ENCODE measurements at regions not wholly inside any gene's neighbourhood (a gene's known extent, or its start where the extent isn't known, plus 50 kb on each side); places are given as distances from the start of the nearest gene placed in this dataset.

DNA sequence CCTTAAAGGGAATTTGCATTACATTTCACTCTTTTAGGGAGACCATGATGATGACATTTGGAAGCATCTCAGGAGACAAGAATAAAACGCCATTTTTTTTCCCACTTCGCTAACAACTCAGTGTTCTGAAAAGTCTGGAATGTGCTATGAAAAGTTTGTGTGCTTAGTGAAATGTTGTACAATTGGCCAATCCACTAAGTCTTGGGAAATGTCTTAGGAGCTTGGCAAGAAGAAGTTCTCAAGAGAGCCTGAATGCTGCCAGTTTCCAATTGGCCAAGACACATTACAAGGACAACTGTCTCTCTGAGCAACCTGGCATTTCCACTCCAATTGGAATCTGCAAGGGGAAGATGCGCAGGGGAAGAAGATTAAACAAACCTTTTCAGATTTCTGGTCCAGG lies 401.8 kb downstream of the RWDD3 start:
- 10 to 13% methylated on average over 3 of the region's 3 CpGs for WGBS, 2 experiments (ENCODE audit: low coverage in 1 of 2, low lambda C conversion rate in 2 of 2, missing lambda C conversion rate in 2 of 2)
- TF ChIP-seq EZH2phosphoT487 (IDR thresholded peaks at IDR 0.05; ENCODE audit: insufficient read depth, low read depth) (no peak), EZH2 (IDR thresholded peaks at IDR 0.05; ENCODE audit: insufficient read depth, poor library complexity, severe bottlenecking) (no peak)
- H4K20me1 ChIP-seq (ENCODE audit: insufficient read depth): no peaks in the 10 kb centered on the region
- DNase-seq: no peak
- no peak overlapping the region for H3K4me2 ChIP-seq (ENCODE audit: unreplicated experiment)
- no peaks in the 10 kb centered on the region for H3K36me3 ChIP-seq (ENCODE audit: low read depth)
- no peak overlapping the region for H3K9ac ChIP-seq
- H3F3A ChIP-seq (ENCODE audit: insufficient read depth): no peaks in the 10 kb centered on the region
- no peaks in the 10 kb centered on the region for H3K27me3 ChIP-seq (replicated peaks; ENCODE audit: insufficient read depth)
- no peaks in the 10 kb centered on the region for H3K9me3 ChIP-seq (ENCODE audit: low read depth)
- no peak overlapping the region for H2AFZ ChIP-seq
- H3K4me3 ChIP-seq: no peak overlapping the region
- in situ Hi-C loops (cut with MboI): no loop called here
- H3K79me2 ChIP-seq (ENCODE audit: insufficient read depth): no peaks in the 10 kb centered on the region
- H3K4me1 ChIP-seq (ENCODE audit: insufficient read depth): no peaks in the 10 kb centered on the region
- no peak overlapping the region for H3K27ac ChIP-seq
- no peaks in the 10 kb centered on the region for H3K9me2 ChIP-seq (ENCODE audit: insufficient read depth)

- no peak for DNase-seq
- H3K4me1 ChIP-seq (ENCODE audit: insufficient read depth): no peaks in the 10 kb centered on the region
- no peaks in the 10 kb centered on the region for H3F3A ChIP-seq (ENCODE audit: insufficient read depth)
- no peak overlapping the region for H3K9ac ChIP-seq
- no peak overlapping the region for H3K27ac ChIP-seq
- H2AFZ ChIP-seq: no peak overlapping the region
- no peaks in the 10 kb centered on the region for H3K9me2 ChIP-seq (ENCODE audit: insufficient read depth)
- in situ Hi-C loops (cut with MboI): no loop called here
- H3K27me3 ChIP-seq (replicated peaks; ENCODE audit: insufficient read depth): no peaks in the 10 kb centered on the region
- no peaks in the 10 kb centered on the region for H3K79me2 ChIP-seq (ENCODE audit: insufficient read depth)
- no peaks in the 10 kb centered on the region for H3K36me3 ChIP-seq (ENCODE audit: low read depth)
- no peak overlapping the region for H3K4me2 ChIP-seq (ENCODE audit: unreplicated experiment)
- H3K9me3 ChIP-seq (ENCODE audit: low read depth): no peaks in the 10 kb centered on the region
- H4K20me1 ChIP-seq (ENCODE audit: insufficient read depth): no peaks in the 10 kb centered on the region
- 6 to 14% methylated on average over 1 of the region's 1 CpG for WGBS, 2 experiments (ENCODE audit: low coverage in 1 of 2, low lambda C conversion rate in 2 of 2, missing lambda C conversion rate in 2 of 2)
- TF ChIP-seq EZH2 (IDR thresholded peaks at IDR 0.05; ENCODE audit: insufficient read depth, poor library complexity, severe bottlenecking): no peak
- no peak for TF ChIP-seq EZH2phosphoT487 (IDR thresholded peaks at IDR 0.05; ENCODE audit: insufficient read depth, low read depth)
- no peak overlapping the region for H3K4me3 ChIP-seq
These were observed 402.9 kb downstream of the RWDD3 start for GRCh38 chr1:95636897-95637296.

DNA sequence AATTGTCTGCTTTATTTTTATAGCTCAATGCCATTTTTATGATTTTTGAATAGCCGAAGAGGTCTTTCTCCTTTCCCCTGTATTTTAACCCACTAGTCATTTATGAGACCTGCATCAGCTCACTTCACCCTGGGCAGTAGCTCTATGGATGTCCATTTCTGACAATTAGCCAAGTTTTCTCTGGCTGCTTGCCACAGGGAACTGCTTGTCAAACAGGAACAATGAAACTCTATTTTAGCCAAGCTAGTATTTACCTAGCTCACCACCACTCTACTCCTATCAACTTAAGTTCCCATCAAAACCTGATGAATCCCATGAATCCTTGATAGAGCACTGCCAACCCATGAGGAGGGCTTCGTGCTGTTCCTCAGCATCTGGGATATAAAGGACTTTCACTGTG lies 406.7 kb downstream of the RWDD3 start:
- H3K27me3 ChIP-seq (replicated peaks; ENCODE audit: insufficient read depth): no peaks in the 10 kb centered on the region
- H2AFZ ChIP-seq: no peak overlapping the region
- no peak for DNase-seq
- no peaks in the 10 kb centered on the region for H4K20me1 ChIP-seq (ENCODE audit: insufficient read depth)
- no peaks in the 10 kb centered on the region for H3F3A ChIP-seq (ENCODE audit: insufficient read depth)
- no peak for TF ChIP-seq EZH2 (IDR thresholded peaks at IDR 0.05; ENCODE audit: insufficient read depth, poor library complexity, severe bottlenecking)
- no peak overlapping the region for H3K4me3 ChIP-seq
- H3K9ac ChIP-seq: no peak overlapping the region
- H3K36me3 ChIP-seq (ENCODE audit: low read depth): no peaks in the 10 kb centered on the region
- no peak overlapping the region for H3K4me2 ChIP-seq (ENCODE audit: unreplicated experiment)
- WGBS, 2 experiments (ENCODE audit: low coverage in 1 of 2, low lambda C conversion rate in 2 of 2, missing lambda C conversion rate in 2 of 2): 4 to 5% methylated on average over 2 of the region's 2 CpGs
- H3K9me2 ChIP-seq (ENCODE audit: insufficient read depth): no peaks in the 10 kb centered on the region
- no peaks in the 10 kb centered on the region for H3K4me1 ChIP-seq (ENCODE audit: insufficient read depth)
- in situ Hi-C loops (cut with MboI): no loop called here
- no peaks in the 10 kb centered on the region for H3K79me2 ChIP-seq (ENCODE audit: insufficient read depth)
- no peak overlapping the region for H3K27ac ChIP-seq
- H3K9me3 ChIP-seq (ENCODE audit: low read depth): no peaks in the 10 kb centered on the region

GRCh38 chr1:95641386-95641785 lies 407.4 kb downstream of the RWDD3 start:
- Histone ChIP-seq H3K79me2 (ENCODE audit: insufficient read depth) (no peaks in the 10 kb centered on the region), H3K9me3 (ENCODE audit: low read depth) (no peaks in the 10 kb centered on the region), H3K4me3 (no peak overlapping the region), H3K9ac (no peak overlapping the region), H3F3A (ENCODE audit: insufficient read depth) (no peaks in the 10 kb centered on the region), H2AFZ (no peak overlapping the region), H3K4me2 (ENCODE audit: unreplicated experiment) (no peak overlapping the region), H3K27ac (no peak overlapping the region), H4K20me1 (ENCODE audit: insufficient read depth) (no peaks in the 10 kb centered on the region), H3K9me2 (ENCODE audit: insufficient read depth) (no peaks in the 10 kb centered on the region), H3K4me1 (ENCODE audit: insufficient read depth) (no peaks in the 10 kb centered on the region), H3K36me3 (ENCODE audit: low read depth) (no peaks in the 10 kb centered on the region), H3K27me3 (replicated peaks; ENCODE audit: insufficient read depth) (no peaks in the 10 kb centered on the region)
- in situ Hi-C loops (cut with MboI): no loop called here
- no peak for DNase-seq
- WGBS, 2 experiments (ENCODE audit: low coverage in 1 of 2, low lambda C conversion rate in 2 of 2, missing lambda C conversion rate in 2 of 2): 49 to 57% methylated on average over 2 of the region's 2 CpGs
- TF ChIP-seq EZH2 (IDR thresholded peaks at IDR 0.05; ENCODE audit: insufficient read depth, poor library complexity, severe bottlenecking): no peak
- TF ChIP-seq EZH2phosphoT487 (IDR thresholded peaks at IDR 0.05; ENCODE audit: insufficient read depth, low read depth): no peak

GRCh38 chr1:95642035-95642434 lies 408.0 kb downstream of the RWDD3 start:
- Histone ChIP-seq H3K9me2 (ENCODE audit: insufficient read depth) (no peaks in the 10 kb centered on the region), H3K4me3 (no peak overlapping the region), H4K20me1 (ENCODE audit: insufficient read depth) (no peaks in the 10 kb centered on the region), H3K79me2 (ENCODE audit: insufficient read depth) (no peaks in the 10 kb centered on the region), H3K4me2 (ENCODE audit: unreplicated experiment) (no peak overlapping the region), H3K27ac (no peak overlapping the region), H2AFZ (no peak overlapping the region), H3K9me3 (ENCODE audit: low read depth) (no peaks in the 10 kb centered on the region), H3K27me3 (replicated peaks; ENCODE audit: insufficient read depth) (no peaks in the 10 kb centered on the region), H3K9ac (no peak overlapping the region), H3K4me1 (ENCODE audit: insufficient read depth) (no peaks in the 10 kb centered on the region), H3F3A (ENCODE audit: insufficient read depth) (no peaks in the 10 kb centered on the region), H3K36me3 (ENCODE audit: low read depth) (no peaks in the 10 kb centered on the region)
- TF ChIP-seq EZH2phosphoT487 (IDR thresholded peaks at IDR 0.05; ENCODE audit: insufficient read depth, low read depth) (no peak), EZH2 (IDR thresholded peaks at IDR 0.05; ENCODE audit: insufficient read depth, poor library complexity, severe bottlenecking) (no peak)
- 18 to 22% methylated on average over 2 of the region's 2 CpGs for WGBS, 2 experiments (ENCODE audit: low coverage in 1 of 2, low lambda C conversion rate in 2 of 2, missing lambda C conversion rate in 2 of 2)
- no peak for DNase-seq
- in situ Hi-C loops (cut with MboI): no loop called here
